ENCODE measurements at regions not wholly inside any gene's neighbourhood (a gene's known extent, or its start where the extent isn't known, plus 50 kb on each side); places are given as distances from the start of the nearest gene placed in this dataset. TPM values are rescaled to one million over a fixed set of nuclear protein-coding genes. Genes with fewer than 3 reads are reported as not detected.
"Not testable (repeated sequence)": the region's sequence is repeated elsewhere in the genome, so short reads cannot be mapped to it uniquely, and the experiment has no call there.

DNA sequence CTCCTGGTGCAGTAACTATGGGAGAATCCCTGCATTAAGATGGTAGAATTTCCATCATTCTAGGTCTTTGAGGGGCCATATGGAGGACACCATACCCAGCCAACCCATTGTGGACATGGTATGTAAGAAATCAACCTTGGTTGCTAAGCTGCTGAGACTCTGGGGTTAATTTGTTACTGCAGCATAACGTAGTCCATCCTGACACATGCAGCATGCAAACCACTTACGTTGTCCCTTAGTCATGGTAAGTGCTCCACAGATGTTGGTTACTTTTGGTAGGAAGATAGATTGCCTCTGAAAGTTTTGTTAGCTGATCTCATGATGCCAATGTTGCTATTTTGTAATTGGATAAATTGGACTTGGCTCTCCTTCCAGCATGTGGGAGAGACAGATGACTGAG, 53.8 kb upstream of the EEF2KMT start:
- H3K27me3 ChIP-seq (ENCODE audit: low read length); H3K36me3 ChIP-seq (ENCODE audit: low read depth, low read length); CTCF ChIA-PET; H2AFZ ChIP-seq (ENCODE audit: low read length); H3K9me3 ChIP-seq (ENCODE audit: low read length); DNase-seq; H3K4me3 ChIP-seq (ENCODE audit: low read length); H3K27ac ChIP-seq (ENCODE audit: low read length); H3F3A ChIP-seq (ENCODE audit: low read length, unreplicated experiment); H3K4me1 ChIP-seq (ENCODE audit: insufficient read depth, low read length); H3K9ac ChIP-seq (ENCODE audit: low read length); POLR2A ChIA-PET (ENCODE audit: unreplicated experiment); H3K9me2 ChIP-seq (replicated peaks; ENCODE audit: low read length); intact Hi-C loops (cut with micrococcal nuclease); ATAC-seq; H3K4me2 ChIP-seq (ENCODE audit: low read length); H3K79me2 ChIP-seq (ENCODE audit: low read length); H4K20me1 ChIP-seq (ENCODE audit: low read length); BruUV-seq (replicated peaks): not testable (repeated sequence)

Small RNA genes in the stretch of these regions (microRNA-seq; reads per million reads assigned to microRNA genes)
- gene MIR8065 (ENCODE audit: unreplicated experiment): not detected
